ENCODE measurements at regions not wholly inside any gene's neighbourhood (a gene's known extent, or its start where the extent isn't known, plus 50 kb on each side); places are given as distances from the start of the nearest gene placed in this dataset.
"Not testable (repeated sequence)": the region's sequence is repeated elsewhere in the genome, so short reads cannot be mapped to it uniquely, and the experiment has no call there.

GRCh38 chr1:82820816-82821215 lies 1020.1 kb downstream of the ADGRL2 start:
- no peak for DNase-seq (ENCODE audit: low spot score)

- DNase-seq (ENCODE audit: low spot score) = no peak
Measured at GRCh38 chr1:82819234-82819633, 1018.5 kb downstream of the ADGRL2 start.

DNA sequence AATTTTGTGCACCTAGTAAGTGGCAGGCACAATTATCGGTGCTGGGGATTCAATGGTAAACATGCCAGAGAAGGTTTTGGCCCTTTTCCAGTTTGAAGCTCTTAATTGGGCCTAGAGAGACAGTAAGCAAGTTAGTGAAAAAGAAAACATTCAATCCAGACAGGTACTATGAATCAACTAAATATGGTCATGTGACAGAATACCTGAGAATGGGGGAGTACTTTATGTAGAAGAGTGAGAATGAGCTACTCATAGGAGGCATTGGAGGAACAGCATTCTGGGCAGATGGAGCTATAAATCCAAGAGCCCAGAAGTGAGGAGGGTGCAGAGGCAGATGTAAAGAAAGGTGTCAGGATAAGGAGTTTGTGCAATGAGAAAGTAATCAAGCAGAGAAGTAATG lies 1017.9 kb downstream of the ADGRL2 start:
- DNase-seq (ENCODE audit: low spot score) = no peak

DNA sequence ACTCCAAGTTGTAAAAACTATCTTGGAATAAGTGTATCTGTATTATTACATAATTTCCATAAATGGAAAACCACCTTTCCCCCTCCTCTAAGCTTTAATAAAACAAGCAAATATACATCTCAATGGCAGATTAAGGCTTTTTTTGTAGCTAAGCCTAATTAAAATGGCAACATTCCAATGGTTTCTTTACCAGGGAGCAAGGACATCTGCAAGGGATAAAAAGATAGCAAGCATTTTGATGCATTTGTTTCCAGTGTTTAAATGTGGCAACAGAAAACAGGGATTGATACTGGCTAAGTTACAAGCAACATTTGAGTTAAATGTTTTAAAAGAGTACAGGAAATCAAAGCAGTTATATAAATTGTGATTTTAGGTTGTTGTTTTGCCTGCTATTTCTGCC lies 1012.7 kb downstream of the ADGRL2 start:
- DNase-seq (ENCODE audit: low spot score) = no peak

DNA sequence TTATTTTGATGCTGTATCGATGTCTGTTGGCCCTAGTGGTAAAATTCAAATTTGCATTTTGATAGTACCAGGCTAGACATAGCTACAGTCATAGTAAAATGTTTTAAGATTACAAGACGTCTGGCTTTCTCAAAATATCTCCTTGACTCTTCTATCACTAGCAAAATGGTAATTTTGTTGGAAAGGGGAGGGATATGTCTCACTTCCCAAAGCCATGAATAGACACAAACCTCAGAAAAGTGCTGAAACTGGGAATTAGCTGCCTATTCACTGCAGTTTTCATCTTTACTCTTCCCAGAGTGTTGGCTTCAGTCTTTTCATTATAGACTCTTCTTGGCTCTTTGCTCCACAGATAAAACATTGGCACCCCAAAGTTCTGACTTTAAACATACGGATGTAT lies 1009.9 kb downstream of the ADGRL2 start:
- DNase-seq (ENCODE audit: low spot score) = no peak

GRCh38 chr1:82807563-82807962 lies 1006.8 kb downstream of the ADGRL2 start:
- DNase-seq (ENCODE audit: low spot score) = no peak

DNA sequence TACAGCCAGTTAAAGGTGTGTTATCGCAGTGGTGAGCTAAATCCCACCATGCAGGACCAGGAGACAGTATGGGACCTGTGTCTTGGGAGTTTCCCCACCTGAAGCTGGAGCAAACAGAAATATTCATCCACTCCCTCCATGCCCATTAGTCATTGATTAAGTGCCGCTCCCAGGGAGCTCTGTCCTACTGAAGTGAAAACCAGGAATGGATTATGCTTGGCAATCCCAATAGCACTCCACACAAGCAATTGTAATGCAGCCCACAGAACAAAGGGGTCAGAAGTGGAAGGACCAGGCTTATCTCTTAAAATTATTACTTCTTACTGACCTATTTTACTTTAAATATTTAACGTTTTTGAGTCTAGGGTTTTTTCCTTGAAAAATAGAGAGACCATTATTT lies 1005.4 kb downstream of the ADGRL2 start:
- no peak for DNase-seq (ENCODE audit: low spot score)

- no peak for DNase-seq (ENCODE audit: low spot score)
Measured at GRCh38 chr1:82801176-82801575, 1000.4 kb downstream of the ADGRL2 start.

- no peak for DNase-seq (ENCODE audit: low spot score)
Measured at GRCh38 chr1:82800721-82801120, 1000.0 kb downstream of the ADGRL2 start.

DNA sequence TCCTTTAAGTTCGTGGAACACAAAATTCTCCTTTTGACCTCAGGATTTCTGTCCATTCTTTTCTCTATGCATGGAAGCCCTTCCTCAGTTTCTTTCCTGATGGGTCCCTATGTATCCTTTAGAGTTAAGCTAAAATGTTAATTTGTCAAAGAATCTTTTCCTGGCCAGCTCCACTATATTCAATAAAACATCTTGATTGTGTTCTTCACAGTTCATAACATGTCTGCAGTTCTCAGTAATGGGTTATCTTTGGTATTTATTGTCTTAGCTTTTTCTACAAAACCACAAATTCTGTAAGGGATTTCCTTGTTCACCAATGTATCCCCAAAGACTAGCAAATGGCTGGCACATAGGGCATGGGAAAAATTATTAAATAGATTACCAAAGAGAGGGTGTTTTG lies 998.5 kb downstream of the ADGRL2 start:
- DNase-seq (ENCODE audit: low spot score) = no peak

DNA sequence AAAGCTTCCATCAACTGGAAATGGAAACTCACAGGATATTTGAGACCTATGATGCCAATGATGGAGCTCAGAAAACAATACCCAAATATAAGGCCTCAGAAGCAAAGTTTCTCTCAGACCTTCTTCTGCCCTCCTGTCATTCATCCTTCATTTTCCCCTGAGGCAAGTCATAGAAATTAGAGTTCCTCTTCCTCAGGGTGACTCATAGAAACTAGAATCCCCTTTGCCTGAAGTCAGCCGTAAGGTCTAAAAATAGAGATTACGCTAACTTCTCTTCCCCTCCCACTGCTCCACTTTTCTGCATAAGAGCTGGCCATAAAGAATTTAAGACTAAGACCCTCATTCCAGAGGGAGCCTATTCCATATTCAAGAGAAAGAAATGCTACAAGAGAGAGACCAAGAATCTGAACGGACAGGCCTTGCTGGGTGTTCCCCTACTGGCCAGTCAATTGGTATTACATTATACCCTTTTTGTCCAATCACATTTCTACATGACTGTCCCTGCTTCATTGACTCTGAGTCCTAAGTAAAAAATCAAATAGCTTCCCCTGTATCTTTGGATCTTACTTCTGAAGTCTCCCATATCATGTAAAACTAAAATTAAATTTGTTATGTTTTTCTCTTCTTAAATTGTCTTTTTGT lies 994.9 kb downstream of the ADGRL2 start:
- no peak for DNase-seq (ENCODE audit: low spot score)

DNA sequence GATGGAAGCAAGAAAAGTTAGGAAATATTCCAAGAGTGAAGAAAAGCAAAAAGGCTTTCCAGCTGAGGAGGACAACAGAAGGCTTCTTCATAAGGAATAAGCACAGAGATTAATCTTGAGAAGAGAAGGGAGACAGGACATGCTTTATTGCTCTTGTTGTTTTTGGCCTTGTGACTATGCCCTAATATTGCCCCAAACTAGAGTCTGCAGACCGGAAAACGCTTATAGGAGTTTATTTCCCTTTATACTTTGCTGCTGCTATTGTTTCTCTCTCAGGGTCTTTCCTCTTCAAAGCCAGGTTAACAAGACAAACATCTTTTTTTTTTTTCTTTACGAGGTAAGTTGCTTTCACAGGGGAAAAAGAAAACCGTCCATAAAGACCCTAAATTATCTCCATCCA lies 991.4 kb downstream of the ADGRL2 start:
- no peak for DNase-seq (ENCODE audit: low spot score)

- DNase-seq (ENCODE audit: low spot score) = no peak
Measured at GRCh38 chr1:82790556-82790955, 989.8 kb downstream of the ADGRL2 start.

- no peak for DNase-seq (ENCODE audit: low spot score)
Measured at GRCh38 chr1:82788660-82789059, 987.9 kb downstream of the ADGRL2 start.

- no peak for DNase-seq (ENCODE audit: low spot score)
Measured at GRCh38 chr1:82788038-82788437, 987.3 kb downstream of the ADGRL2 start.

DNA sequence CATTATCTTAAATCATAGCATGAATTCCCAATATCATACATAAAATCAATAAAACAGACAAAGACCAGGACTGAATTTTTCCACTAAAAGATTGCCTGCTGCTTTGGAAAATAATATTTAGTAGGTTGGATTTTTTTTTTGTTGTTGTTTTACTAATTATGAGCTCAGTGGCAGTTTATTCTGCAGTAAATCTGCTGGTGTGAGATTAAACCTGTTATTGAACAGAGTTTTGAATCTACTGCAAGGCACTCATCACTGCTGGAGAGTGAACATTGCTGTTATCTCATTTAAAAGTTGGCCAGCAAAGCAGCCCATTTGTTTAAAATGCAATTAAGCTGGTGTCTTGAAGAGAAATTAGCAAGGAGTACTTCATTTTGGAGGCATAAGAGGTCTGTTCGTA lies 986.1 kb downstream of the ADGRL2 start:
- no peak for DNase-seq (ENCODE audit: low spot score)

GRCh38 chr1:82785268-82785790 lies 984.6 kb downstream of the ADGRL2 start:
- no peak for DNase-seq (ENCODE audit: low spot score)

GRCh38 chr1:82783044-82783443 lies 982.3 kb downstream of the ADGRL2 start:
- DNase-seq (ENCODE audit: low spot score) = no peak

DNA sequence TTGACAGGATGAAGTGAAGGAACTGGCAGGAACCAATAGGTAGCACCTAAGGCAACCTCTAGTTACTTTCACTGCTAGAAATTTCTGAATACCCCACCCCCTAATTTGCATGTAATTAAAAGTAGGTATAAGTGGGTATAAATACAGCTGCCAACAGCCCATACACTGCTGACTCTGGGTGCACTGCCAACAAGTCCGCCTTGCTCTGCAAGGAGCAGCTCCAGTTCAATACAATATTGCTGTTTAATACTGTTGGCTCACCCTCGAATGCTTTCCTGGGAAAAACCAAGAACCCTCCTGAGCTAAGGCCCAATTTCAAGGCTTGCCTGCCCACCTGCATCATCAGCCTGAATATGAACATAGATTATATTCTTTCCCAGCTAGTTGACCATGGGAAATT lies 981.9 kb downstream of the ADGRL2 start:
- DNase-seq (ENCODE audit: low spot score) = no peak

- DNase-seq (ENCODE audit: low spot score) = no peak
Measured at GRCh38 chr1:82778612-82779011, 977.9 kb downstream of the ADGRL2 start.

DNA sequence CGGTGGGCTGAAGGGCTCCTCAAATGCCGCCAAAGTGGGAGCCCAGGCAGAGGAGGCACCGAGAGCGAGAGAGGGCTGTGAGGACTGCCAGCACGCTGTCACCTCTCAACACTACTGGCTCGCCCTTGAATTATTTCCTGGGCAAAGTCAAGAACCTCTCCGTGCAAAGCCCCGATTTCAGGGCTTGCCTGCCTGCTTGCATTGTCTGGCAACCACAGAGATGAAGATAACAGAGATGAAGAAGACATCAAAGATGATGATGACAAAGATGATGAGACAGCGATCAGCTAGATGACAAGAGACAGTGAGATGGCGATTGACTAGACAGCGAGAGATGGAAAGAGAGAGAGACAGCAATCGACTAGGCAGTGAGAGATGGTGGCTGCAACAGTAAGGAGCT lies 976.5 kb downstream of the ADGRL2 start:
- no peak for DNase-seq (ENCODE audit: low spot score)

- not testable (repeated sequence) for DNase-seq (ENCODE audit: low spot score)
Measured at GRCh38 chr1:82776730-82777129, 976.0 kb downstream of the ADGRL2 start.

DNA sequence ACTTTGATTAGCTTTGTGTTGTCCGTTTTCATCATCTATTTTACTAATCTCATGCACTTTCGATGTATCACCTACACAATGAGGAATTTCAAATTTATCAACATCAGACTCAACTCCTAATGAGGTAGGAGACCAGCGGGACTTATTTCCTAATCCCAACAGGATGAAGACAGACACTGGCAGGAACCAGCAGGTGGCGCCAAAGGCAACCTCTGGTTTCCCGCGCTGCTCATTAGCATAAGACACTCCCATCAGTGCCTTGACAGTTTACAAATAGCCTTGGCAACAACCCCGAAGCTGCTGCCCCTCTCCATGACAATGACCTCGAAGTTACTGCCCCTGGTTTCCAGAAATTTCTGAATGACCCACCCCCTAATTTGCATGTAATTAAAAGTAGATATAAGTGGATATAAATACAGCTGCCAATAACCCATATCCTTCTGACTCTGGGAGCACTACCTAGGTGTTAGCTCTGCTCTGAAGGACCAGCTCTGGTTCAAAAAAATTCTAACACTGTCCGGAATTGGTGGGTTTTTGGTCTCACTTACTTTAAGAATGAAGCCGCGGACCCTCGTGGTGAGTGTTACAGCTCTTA lies 974.8 kb downstream of the ADGRL2 start:
- DNase-seq (ENCODE audit: low spot score) = peak; percentile 2

All from germinal center (tissue), 1 donor.